ENCODE measurements at regions not wholly inside any gene's neighbourhood (a gene's known extent, or its start where the extent isn't known, plus 50 kb on each side); places are given as distances from the start of the nearest gene placed in this dataset.
"Not testable (repeated sequence)": the region's sequence is repeated elsewhere in the genome, so short reads cannot be mapped to it uniquely, and the experiment has no call there.

DNA sequence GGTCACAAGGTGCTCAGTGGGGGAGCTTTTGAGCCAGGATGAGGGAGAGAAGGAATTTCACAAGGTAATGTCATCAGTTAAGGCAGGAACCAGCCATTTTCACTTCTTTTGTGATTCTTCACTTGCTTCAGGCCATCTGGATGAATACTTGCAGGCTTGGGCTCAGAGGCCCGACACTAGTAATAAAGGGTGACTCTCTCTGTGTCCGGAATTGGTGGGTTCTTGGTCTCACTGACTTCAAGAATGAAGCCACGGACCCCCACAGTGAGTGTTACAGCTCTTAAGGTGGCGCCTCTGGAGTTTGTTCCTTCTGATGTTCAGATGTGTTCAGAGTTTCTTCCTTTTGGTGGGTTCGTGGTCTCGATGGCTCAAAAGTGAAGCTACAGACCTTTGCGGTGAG lies 131.8 kb upstream of the RXFP2 start:
- H3K56ac ChIP-seq (replicated peaks; ENCODE audit: insufficient read length, low read depth, low read length); H3K27ac ChIP-seq (ENCODE audit: low read depth, low read length); H4K20me1 ChIP-seq (replicated peaks in 1 of 2; ENCODE audit: control insufficient read depth in 1 of 2, insufficient read depth in 2 of 2, low read length in 2 of 2); H3K14ac ChIP-seq (ENCODE audit: insufficient read length); H2BK20ac ChIP-seq (ENCODE audit: low read length); H3K4me2 ChIP-seq (ENCODE audit: insufficient read depth in 1 of 2, low read depth in 2 of 2, low read length in 2 of 2); H3K4me3 ChIP-seq (ENCODE audit: extremely low read depth in 1 of 4, insufficient read depth in 2 of 4, low read depth in 3 of 4, low read length in 4 of 4); H3K23me2 ChIP-seq (ENCODE audit: low read depth, low read length); H2BK5ac ChIP-seq (ENCODE audit: low read depth, low read length); H3K36me3 ChIP-seq (ENCODE audit: control insufficient read depth in 2 of 4, insufficient read depth in 4 of 4, low read length in 3 of 4); H2BK15ac ChIP-seq (ENCODE audit: low read length); H2BK12ac ChIP-seq (ENCODE audit: low read depth, low read length); H4K8ac ChIP-seq (ENCODE audit: extremely low read depth, insufficient read depth, low read length); POLR2A ChIA-PET (ENCODE audit: partially characterized antibody); H3K4ac ChIP-seq (replicated peaks; ENCODE audit: insufficient read length, low read depth, low read length); H4K5ac ChIP-seq (ENCODE audit: insufficient read length, low read depth, low read length); H3K9me3 ChIP-seq (ENCODE audit: insufficient read depth in 2 of 2, low read depth in 1 of 2, low read length in 1 of 2); FAIRE-seq; H3K4me1 ChIP-seq (replicated peaks in 1 of 4; ENCODE audit: control insufficient read depth in 3 of 4, insufficient read depth in 4 of 4, low read length in 3 of 4); H2AK5ac ChIP-seq (ENCODE audit: low read depth, low read length); H3K79me1 ChIP-seq (ENCODE audit: low read depth, low read length); H3K23ac ChIP-seq (ENCODE audit: insufficient read length); H3K27me3 ChIP-seq (replicated peaks in 1 of 4; ENCODE audit: control insufficient read depth in 3 of 4, extremely low read depth in 1 of 4, insufficient read depth in 3 of 4, low read length in 3 of 4); H2BK120ac ChIP-seq (replicated peaks; ENCODE audit: low read depth, low read length); H3K18ac ChIP-seq (ENCODE audit: extremely low read depth, low read length); H3K79me2 ChIP-seq (ENCODE audit: control insufficient read depth in 1 of 2, insufficient read depth in 2 of 2, low read length in 2 of 2); H2AFZ ChIP-seq (ENCODE audit: low read length); H3K9ac ChIP-seq (replicated peaks in 1 of 4; ENCODE audit: extremely low read depth in 1 of 4, low read depth in 3 of 4, low read length in 3 of 4); H4K91ac ChIP-seq (replicated peaks; ENCODE audit: insufficient read length, low read length); DNase-seq (ENCODE audit: low read depth in 1 of 2, low spot score in 2 of 2): not testable (repeated sequence)
- CTCF ChIA-PET (ENCODE audit: partially characterized antibody) = interaction anchor here (1.6 kb wide), 1 partner anchor 69 kb away, joined by 5 read pairs; no protein-coding TSS in a partner anchor
- 89% methylated on average over 6 of the region's 7 CpGs; no CpG with 5 or more reads in 1 of the 2 experiments for WGBS, 2 experiments (ENCODE audit: extremely low coverage in 1 of 2, insufficient coverage in 1 of 2, insufficient read length in 1 of 2, insufficient replicate concordance in 2 of 2, low coverage in 1 of 2, low lambda C conversion rate in 2 of 2, missing lambda C conversion rate in 1 of 2)

GRCh38 chr13:31608780-31609179 lies 130.5 kb upstream of the RXFP2 start:
- H3K23me2 ChIP-seq (ENCODE audit: low read depth, low read length); H3K9me3 ChIP-seq (ENCODE audit: insufficient read depth in 2 of 2, low read depth in 1 of 2, low read length in 1 of 2); H2BK12ac ChIP-seq (ENCODE audit: low read depth, low read length); FAIRE-seq; H4K8ac ChIP-seq (ENCODE audit: extremely low read depth, insufficient read depth, low read length); H2BK5ac ChIP-seq (ENCODE audit: low read depth, low read length); H3K56ac ChIP-seq (replicated peaks; ENCODE audit: insufficient read length, low read depth, low read length); H3K27me3 ChIP-seq (replicated peaks in 1 of 4; ENCODE audit: control insufficient read depth in 3 of 4, extremely low read depth in 1 of 4, insufficient read depth in 3 of 4, low read length in 3 of 4); H3K18ac ChIP-seq (ENCODE audit: extremely low read depth, low read length); H4K20me1 ChIP-seq (replicated peaks in 1 of 2; ENCODE audit: control insufficient read depth in 1 of 2, insufficient read depth in 2 of 2, low read length in 2 of 2); H3K79me1 ChIP-seq (ENCODE audit: low read depth, low read length); H2AFZ ChIP-seq (ENCODE audit: low read length); POLR2A ChIA-PET (ENCODE audit: partially characterized antibody); H4K91ac ChIP-seq (replicated peaks; ENCODE audit: insufficient read length, low read length); DNase-seq (ENCODE audit: low read depth in 1 of 2, low spot score in 2 of 2); H3K4ac ChIP-seq (replicated peaks; ENCODE audit: insufficient read length, low read depth, low read length); H2AK5ac ChIP-seq (ENCODE audit: low read depth, low read length); H3K4me3 ChIP-seq (ENCODE audit: extremely low read depth in 1 of 4, insufficient read depth in 2 of 4, low read depth in 3 of 4, low read length in 4 of 4); H4K5ac ChIP-seq (ENCODE audit: insufficient read length, low read depth, low read length); H3K4me1 ChIP-seq (replicated peaks in 1 of 4; ENCODE audit: control insufficient read depth in 3 of 4, insufficient read depth in 4 of 4, low read length in 3 of 4); H2BK120ac ChIP-seq (replicated peaks; ENCODE audit: low read depth, low read length); H2BK20ac ChIP-seq (ENCODE audit: low read length); H2BK15ac ChIP-seq (ENCODE audit: low read length); H3K79me2 ChIP-seq (ENCODE audit: control insufficient read depth in 1 of 2, insufficient read depth in 2 of 2, low read length in 2 of 2); H3K27ac ChIP-seq (ENCODE audit: low read depth, low read length); H3K36me3 ChIP-seq (ENCODE audit: control insufficient read depth in 2 of 4, insufficient read depth in 4 of 4, low read length in 3 of 4); H3K4me2 ChIP-seq (ENCODE audit: insufficient read depth in 1 of 2, low read depth in 2 of 2, low read length in 2 of 2); H3K14ac ChIP-seq (ENCODE audit: insufficient read length); H3K23ac ChIP-seq (ENCODE audit: insufficient read length); H3K9ac ChIP-seq (replicated peaks in 1 of 4; ENCODE audit: extremely low read depth in 1 of 4, low read depth in 3 of 4, low read length in 3 of 4): not testable (repeated sequence)
- CTCF ChIA-PET (ENCODE audit: partially characterized antibody) = interaction anchor here (1.6 kb wide), 1 partner anchor 71 kb away, joined by 5 read pairs; no protein-coding TSS in a partner anchor
- 82% methylated on average over 16 of the region's 23 CpGs; no CpG with 5 or more reads in 1 of the 2 experiments for WGBS, 2 experiments (ENCODE audit: extremely low coverage in 1 of 2, insufficient coverage in 1 of 2, insufficient read length in 1 of 2, insufficient replicate concordance in 2 of 2, low coverage in 1 of 2, low lambda C conversion rate in 2 of 2, missing lambda C conversion rate in 1 of 2)
